AG04450 (cell line): ENCODE measurements at regions not wholly inside any gene's neighbourhood (a gene's known extent, or its start where the extent isn't known, plus 50 kb on each side); places are given as distances from the start of the nearest gene placed in this dataset.

Experiments used
- CTCF ChIA-PET: fragments of 300-600, 350-600 bp; formaldehyde crosslinking; extraction: SDS; loops from one replicate; lab custom pipeline; 2022; ENCODE audit warnings: antibody characterized with exemption, inconsistent platforms; lab: Charles Lee
- POLR2A ChIA-PET: fragments of 350-600 bp; formaldehyde crosslinking; extraction: SDS; loops from one replicate; lab custom pipeline; 2021; ENCODE audit warnings: antibody characterized with exemption, inconsistent platforms; lab: Yijun Ruan, JAX
- DNase-seq: peaks from one replicate; pipeline ENCODE4 v3.0.0-alpha.2; 2011; ENCODE audit warnings: low read depth, low spot score
- H3K27ac ChIP-seq: one replicate; pipeline ENCODE4 v1.5.1; 2012; ENCODE audit warnings: low read depth, low read length, control low read depth
- H3K27me3 ChIP-seq: one replicate; pipeline ENCODE4 v1.6.0; 2012; ENCODE audit warnings: low read length; ENCODE audit not compliant: control insufficient read depth, insufficient read depth
- H3K4me3 ChIP-seq: 2 replicates; pipeline ENCODE4 v1.5.1; 2011; ENCODE audit warnings: mild to moderate bottlenecking, low read depth, low read length, control low read depth
- H3K9me3 ChIP-seq: 2 replicates; pipeline ENCODE4 v1.5.1; 2012; ENCODE audit warnings: low read length; ENCODE audit not compliant: control insufficient read depth, insufficient read depth
- CTCF ChIP-seq: IDR thresholded peaks from 2 replicates; pipeline ENCODE4 v1.5.1; 2011; ENCODE audit warnings: low read depth, low read length, control low read depth, inconsistent platforms

GRCh38 chr12:77610446-77610845 is 220.2 kb upstream of the NAV3 start:
- TF ChIP-seq CTCF, result no peak
- DNase-seq, result no peak
- POLR2A ChIA-PET, result no interaction called here
- H3K9me3 ChIP-seq, result no peaks in the 10 kb centered on the region
- CTCF ChIA-PET, result interaction anchor here (1.7 kb wide), 1 partner anchor 314 kb away, joined by 5 read pairs; no protein-coding TSS in a partner anchor
- no peaks in the 10 kb centered on the region for H3K27me3 ChIP-seq
- H3K27ac ChIP-seq, result no peak overlapping the region
- no peak overlapping the region for H3K4me3 ChIP-seq

GRCh38 chr12:77609016-77609415 is 221.7 kb upstream of the NAV3 start:
- Histone ChIP-seq H3K27me3 (no peaks in the 10 kb centered on the region), H3K27ac (no peak overlapping the region), H3K4me3 (no peak overlapping the region), H3K9me3 (no peaks in the 10 kb centered on the region)
- no peak for TF ChIP-seq CTCF
- ChIA-PET CTCF (no interaction called here), POLR2A (no interaction called here)
- DNase-seq, result no peak

- DNase-seq, result no peak
- no peak for TF ChIP-seq CTCF
- Histone ChIP-seq H3K27ac (no peak overlapping the region), H3K4me3 (no peak overlapping the region), H3K9me3 (no peaks in the 10 kb centered on the region), H3K27me3 (no peaks in the 10 kb centered on the region)
- ChIA-PET POLR2A (no interaction called here), CTCF (no interaction called here)
Observed at GRCh38 chr12:77608271-77608824, 222.3 kb upstream of the NAV3 start.

- ChIA-PET CTCF (no interaction called here), POLR2A (no interaction called here)
- no peak overlapping the region for H3K27ac ChIP-seq
- H3K27me3 ChIP-seq, result no peaks in the 10 kb centered on the region
- no peak for DNase-seq
- no peak for TF ChIP-seq CTCF
- no peaks in the 10 kb centered on the region for H3K9me3 ChIP-seq
- no peak overlapping the region for H3K4me3 ChIP-seq
Observed at GRCh38 chr12:77606348-77606747, 224.3 kb upstream of the NAV3 start.

GRCh38 chr12:77603946-77604345 is 226.7 kb upstream of the NAV3 start:
- no peak for DNase-seq
- H3K9me3 ChIP-seq, result no peaks in the 10 kb centered on the region
- H3K27ac ChIP-seq, result no peak overlapping the region
- no peak for TF ChIP-seq CTCF
- no peaks in the 10 kb centered on the region for H3K27me3 ChIP-seq
- ChIA-PET CTCF (no interaction called here), POLR2A (no interaction called here)
- H3K4me3 ChIP-seq, result no peak overlapping the region
